H7 (cell line): ENCODE measurements at regions not wholly inside any gene's neighbourhood (a gene's known extent, or its start where the extent isn't known, plus 50 kb on each side); places are given as distances from the start of the nearest gene placed in this dataset.

ENCODE experiments used
- DNase-seq: peaks from one replicate; pipeline ENCODE4 v3.0.0; 2012
- H3K27me3 ChIP-seq: 2 replicates; pipeline ENCODE4 v1.6.0; 2011; ENCODE audit warnings: mild to moderate bottlenecking, low read length; ENCODE audit not compliant: control insufficient read depth, insufficient read depth
- H3K36me3 ChIP-seq: replicated peaks from 2 replicates; pipeline ENCODE4 v1.5.1; 2011; ENCODE audit warnings: low read length; ENCODE audit not compliant: control insufficient read depth, insufficient read depth
- H3K4me3 ChIP-seq: 2 replicates; pipeline ENCODE4 v1.5.1; 2011; ENCODE audit warnings: low read depth, mild to moderate bottlenecking, control low read depth, low read length, moderate library complexity; ENCODE audit not compliant: insufficient read depth

DNA sequence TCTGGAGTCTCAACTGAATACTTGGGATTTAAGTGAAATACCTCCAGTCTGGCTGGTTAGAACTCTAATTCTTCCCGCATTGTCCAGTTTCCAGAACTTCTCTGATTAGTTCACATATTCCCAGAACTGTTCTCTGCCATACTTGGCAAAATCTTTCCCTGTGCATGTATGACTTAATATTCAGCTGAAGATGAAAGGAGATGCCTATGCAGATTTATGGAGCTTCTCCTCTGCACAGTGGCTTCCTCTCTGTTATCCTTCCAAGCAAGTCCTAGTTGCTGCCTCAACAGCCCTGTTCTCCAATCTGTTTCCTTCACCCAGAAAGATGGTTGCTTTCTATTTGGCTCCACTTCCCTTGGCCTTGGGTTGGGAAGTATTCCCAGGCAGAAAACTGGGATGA, 155.4 kb upstream of the GATA6 start:
- DNase-seq: no peak
- Histone ChIP-seq H3K36me3 (no peaks in the 10 kb centered on the region), H3K27me3 (no peaks in the 10 kb centered on the region), H3K4me3 (no peak overlapping the region)

DNA sequence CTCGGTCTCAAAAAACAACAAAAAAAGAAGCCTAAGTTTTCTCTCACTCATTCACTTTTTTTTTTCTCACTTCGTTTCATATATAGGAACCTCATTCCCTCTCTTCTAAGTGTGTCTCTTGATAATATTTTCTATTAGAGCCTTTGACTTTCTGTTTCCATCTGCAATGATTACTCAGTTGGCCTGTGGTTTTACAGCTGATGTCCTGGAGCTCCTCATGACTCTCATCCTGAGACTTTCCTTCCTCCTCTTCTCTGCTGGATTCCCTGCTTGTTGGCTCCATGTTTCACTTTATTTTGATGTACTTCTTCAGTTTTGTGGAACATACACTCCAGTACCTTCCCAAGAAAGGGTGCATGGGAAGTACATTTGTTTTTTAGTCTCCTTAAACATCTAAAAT, 154.2 kb upstream of the GATA6 start:
- Histone ChIP-seq H3K4me3 (no peak overlapping the region), H3K36me3 (no peaks in the 10 kb centered on the region)
- no peak for DNase-seq

DNA sequence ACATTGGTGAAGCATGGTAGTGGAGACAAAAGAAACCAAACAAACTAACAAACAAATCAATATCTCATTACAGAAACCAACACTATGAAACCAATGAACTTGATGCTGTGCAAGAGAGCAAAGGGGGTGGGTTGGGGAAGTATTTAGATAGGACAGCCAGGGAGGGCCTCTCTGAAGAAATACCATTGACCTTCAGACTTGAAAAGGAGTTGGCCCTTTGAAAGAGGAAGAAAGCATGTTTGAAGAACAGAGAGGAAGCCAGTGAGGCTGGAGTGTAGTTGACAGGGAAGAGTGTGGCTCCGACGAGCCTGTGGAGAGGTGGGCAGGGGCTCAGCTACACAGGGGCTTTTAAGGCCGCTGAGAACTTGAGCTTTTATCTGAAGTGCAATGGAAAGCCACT, 151.0 kb upstream of the GATA6 start:
- H3K27me3 ChIP-seq: no peaks in the 10 kb centered on the region
- H3K4me3 ChIP-seq: no peak overlapping the region
- H3K36me3 ChIP-seq: no peaks in the 10 kb centered on the region
- no peak for DNase-seq

More for the DNA sequence above, 154.2 kb upstream of the GATA6 start:
- H3K27me3 ChIP-seq: no peaks in the 10 kb centered on the region

DNA sequence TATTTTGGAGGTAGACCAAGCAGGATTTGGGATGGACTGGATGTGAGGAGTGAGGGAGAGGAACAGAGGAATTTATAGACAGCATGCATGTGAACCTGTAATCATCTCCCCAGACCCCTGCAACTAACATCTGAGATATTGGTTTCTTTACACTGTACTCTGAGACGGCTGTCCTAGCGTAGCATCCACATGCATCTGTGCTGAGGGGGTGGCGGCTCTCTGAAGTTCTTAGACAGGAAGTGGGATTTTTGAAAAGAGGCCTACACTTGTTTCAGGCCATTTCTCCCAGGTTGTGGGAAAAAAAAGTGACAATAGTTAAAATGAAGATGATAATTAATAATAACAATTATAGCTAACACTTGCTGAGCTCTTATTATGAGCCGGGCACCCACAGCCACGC, 150.2 kb upstream of the GATA6 start:
- no peak overlapping the region for H3K4me3 ChIP-seq
- no peak for DNase-seq
- no peaks in the 10 kb centered on the region for H3K27me3 ChIP-seq
- H3K36me3 ChIP-seq: no peaks in the 10 kb centered on the region

DNA sequence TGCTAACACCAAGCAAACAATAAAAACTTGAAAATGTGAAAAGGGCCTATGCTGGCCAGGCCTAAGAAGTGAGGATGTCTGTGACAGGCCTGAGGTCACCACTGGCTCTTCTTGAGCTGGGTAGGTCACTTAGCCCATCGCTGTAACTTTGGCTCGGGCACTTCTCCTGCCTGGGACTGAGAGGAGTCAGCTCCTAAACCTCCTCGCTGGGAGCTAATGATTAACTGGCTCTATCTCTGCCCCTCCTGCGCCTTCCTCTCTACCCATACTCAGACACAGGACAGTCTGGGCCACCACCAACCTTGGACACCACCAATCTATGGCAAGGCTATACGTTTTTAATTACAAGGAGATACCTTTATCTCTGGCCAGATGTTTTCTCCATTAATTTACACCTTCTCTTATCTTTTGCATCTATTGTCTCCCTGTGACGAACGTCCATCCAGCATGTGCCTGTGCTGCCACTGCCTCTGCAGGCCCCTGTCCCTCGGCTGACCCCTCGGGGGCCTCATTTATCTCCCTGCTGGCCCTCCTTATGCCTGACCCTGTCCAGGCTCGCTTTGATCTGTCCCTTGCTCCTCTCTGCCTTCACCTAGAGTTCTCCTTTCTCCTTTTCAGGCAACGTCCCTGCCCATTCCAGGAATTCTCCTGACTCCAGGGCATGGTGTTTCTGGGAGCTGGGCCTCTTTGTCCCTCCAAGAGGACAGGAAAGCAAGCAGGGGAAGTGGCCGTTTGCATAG, 149.1 kb upstream of the GATA6 start:
- Histone ChIP-seq H3K36me3 (no peaks in the 10 kb centered on the region), H3K4me3 (no peak overlapping the region)
- no peak for DNase-seq

DNA sequence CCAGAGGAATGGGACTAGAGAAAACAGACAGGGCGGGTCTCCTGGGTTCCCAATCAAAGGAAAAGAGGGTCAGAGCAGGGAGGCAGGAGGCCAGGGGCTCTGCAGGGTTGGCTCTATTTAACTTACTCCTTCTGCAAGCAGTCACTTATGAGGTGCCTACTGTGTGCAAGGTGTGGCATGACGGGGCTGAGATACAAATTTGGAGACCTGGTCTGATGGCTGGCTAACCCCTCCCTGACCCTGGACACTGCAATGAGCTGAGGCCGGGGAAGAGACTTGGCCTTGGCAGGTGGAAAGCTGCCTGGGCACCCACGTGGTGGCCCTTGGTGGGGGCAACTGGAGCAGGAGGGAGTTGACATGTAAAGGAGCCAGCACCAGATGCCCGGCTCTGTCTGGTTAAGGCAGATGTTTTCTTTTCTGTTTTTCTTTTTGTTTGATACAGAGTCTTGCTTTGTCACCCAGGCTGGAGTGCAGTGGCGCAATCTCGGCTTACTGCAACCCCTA, 148.5 kb upstream of the GATA6 start:
- Histone ChIP-seq H3K36me3 (no peaks in the 10 kb centered on the region), H3K4me3 (no peak overlapping the region), H3K27me3 (no peaks in the 10 kb centered on the region)
- DNase-seq: no peak

More for the DNA sequence above, 149.1 kb upstream of the GATA6 start:
- no peaks in the 10 kb centered on the region for H3K27me3 ChIP-seq

DNA sequence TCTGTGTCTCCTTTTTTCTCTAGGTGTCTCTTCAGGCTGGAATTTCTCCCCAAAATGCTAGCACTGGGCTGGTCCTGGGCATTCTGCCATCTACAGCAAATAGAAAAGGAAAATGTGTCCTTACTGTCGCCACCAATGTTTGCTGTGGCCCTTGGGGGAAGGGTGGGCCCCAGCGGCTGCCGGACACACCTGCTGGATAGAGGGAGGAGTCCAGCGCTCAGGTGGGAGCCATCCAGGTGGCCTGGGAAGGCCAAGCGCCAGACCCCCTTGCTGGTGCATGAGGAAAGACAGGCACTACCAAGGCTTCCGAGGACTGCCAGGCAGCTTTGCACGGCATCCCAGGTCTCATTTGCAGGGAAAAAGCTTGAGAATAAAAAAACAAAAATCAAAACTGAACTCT, 147.7 kb upstream of the GATA6 start:
- H3K4me3 ChIP-seq: no peak overlapping the region
- H3K27me3 ChIP-seq: no peaks in the 10 kb centered on the region
- no peak for DNase-seq
- no peaks in the 10 kb centered on the region for H3K36me3 ChIP-seq

DNA sequence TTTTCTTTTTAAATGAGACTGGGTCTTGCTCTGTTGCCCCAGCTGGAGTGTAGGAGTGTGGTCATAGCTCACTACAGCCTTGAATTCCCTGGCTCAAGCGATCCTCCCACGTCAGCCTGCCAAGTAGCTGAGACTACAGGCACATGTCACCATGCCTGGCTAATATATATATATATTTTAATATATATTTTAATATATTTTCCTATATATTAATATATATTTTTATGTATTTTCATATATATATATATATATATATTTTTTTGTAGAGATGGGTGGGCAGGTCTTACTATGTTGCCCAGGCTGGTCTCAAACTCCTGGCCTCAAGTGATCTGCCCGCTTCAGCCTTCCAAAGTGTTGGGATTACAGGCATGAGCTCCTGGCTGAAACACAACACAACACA, 144.5 kb upstream of the GATA6 start:
- Histone ChIP-seq H3K27me3 (no peaks in the 10 kb centered on the region), H3K36me3 (no peaks in the 10 kb centered on the region), H3K4me3 (no peak overlapping the region)
- DNase-seq: no peak

DNA sequence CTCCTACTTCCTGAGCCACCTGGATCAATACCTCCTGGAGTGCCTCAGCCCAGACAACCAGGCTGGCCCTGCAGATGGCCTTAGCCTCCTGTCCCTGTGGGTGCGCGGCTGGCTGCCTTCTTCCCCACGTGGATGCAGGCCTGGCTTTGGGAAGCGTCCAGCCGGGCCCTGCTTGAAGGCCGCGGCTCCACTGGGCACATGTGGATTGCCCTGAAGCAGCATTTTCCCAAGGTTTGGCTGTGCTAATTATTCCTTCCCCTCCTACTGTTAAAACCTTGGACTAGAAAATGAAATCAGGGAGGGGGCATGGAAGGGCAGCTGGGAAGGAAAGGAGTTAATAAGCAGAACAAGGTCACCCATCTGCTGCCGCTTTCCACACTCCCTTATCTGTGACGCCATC, 143.0 kb upstream of the GATA6 start:
- no peak for DNase-seq
- no peaks in the 10 kb centered on the region for H3K27me3 ChIP-seq
- no peak overlapping the region for H3K4me3 ChIP-seq
- H3K36me3 ChIP-seq: no peaks in the 10 kb centered on the region

DNA sequence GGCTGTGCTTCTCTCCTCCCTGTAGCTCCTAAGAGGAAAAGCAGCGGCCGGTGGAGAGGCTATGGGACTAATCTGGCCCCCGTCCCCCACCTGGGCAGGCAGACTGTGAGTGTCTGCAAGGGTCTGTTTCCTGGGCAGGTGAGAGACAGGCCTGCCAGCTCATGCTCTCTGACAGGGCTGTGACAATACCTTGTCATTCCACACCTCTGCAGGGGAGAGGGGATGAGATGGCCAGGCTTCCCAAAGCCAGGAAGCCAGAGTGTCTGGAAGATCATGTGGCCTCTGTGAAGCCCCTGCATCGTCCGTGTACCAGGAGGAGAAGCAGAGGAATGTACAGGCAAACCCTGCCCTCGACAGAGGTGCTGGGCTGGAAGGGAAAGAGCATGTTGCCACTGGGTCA, 142.5 kb upstream of the GATA6 start:
- DNase-seq: peak; percentile 44
- H3K4me3 ChIP-seq: no peak overlapping the region
- no peaks in the 10 kb centered on the region for H3K27me3 ChIP-seq
- no peaks in the 10 kb centered on the region for H3K36me3 ChIP-seq

DNA sequence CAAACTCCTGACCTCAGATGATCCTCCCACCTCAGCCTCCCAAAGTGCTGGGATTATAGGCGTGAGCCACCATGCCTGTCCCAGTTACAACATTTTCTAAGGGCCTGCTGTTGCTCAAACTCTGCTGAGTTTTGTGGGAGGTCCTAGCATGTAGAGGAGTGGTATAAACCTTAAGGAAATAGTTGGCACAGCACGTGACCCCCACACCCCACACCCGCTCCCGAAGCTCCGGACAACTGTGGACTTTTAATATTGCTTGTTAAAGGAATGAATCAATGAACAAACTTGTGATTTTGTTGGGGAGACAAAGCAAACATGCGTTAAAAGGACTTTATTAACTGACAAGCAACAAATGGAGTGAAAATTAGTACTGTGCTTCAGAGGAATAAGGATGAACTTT, 137.8 kb upstream of the GATA6 start:
- no peaks in the 10 kb centered on the region for H3K27me3 ChIP-seq
- H3K4me3 ChIP-seq: no peak overlapping the region
- no peaks in the 10 kb centered on the region for H3K36me3 ChIP-seq
- no peak for DNase-seq

DNA sequence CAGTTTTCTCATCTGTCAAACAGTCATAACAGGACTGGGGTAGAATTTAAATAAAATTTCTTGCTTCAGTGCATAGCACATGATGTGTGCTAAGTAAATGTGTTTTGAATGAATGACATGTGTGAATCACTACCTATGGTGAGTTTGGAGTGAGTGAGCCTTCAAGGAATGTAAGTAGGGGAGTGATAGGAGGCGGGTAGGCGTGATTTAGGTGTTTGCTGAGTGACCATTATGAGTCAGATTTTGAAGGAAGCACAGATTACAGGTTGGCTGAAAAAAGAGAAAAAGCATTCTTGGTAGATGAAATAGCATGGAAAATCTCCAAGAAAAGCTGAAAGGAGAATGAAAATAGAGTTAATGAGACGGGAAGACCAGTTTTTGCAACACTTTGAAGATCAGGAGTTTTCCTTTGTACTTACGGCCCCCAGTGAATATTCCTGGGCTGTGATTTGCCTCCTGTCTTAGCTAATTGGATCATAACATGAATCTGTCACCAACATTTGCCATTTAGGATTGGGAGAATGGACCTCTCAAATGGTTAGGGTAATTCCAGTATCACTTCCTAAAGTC, 136.9 kb upstream of the GATA6 start:
- H3K36me3 ChIP-seq: no peaks in the 10 kb centered on the region
- no peak overlapping the region for H3K4me3 ChIP-seq
- DNase-seq: no peak
- no peaks in the 10 kb centered on the region for H3K27me3 ChIP-seq

DNA sequence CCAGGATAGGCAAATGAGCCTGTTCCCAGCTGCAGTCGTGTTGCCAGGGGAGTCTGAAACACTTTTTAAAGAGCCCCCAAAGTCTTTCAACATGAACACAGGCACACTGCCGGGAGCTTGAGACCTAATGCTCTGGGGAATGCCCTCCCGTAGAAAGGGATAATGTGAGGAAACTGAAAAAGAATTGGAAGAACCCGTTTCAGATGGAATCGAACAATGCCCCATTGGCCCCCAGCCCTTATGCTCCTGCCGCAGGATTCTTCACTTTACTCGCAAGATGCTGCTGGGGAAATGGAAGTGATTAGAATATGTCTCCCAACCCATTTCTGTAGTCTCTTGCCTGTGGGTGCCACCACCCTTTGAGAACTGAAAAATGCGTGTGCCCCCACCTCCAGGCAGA, 136.3 kb upstream of the GATA6 start:
- no peak for DNase-seq
- H3K36me3 ChIP-seq: no peaks in the 10 kb centered on the region
- no peaks in the 10 kb centered on the region for H3K27me3 ChIP-seq
- H3K4me3 ChIP-seq: no peak overlapping the region

DNA sequence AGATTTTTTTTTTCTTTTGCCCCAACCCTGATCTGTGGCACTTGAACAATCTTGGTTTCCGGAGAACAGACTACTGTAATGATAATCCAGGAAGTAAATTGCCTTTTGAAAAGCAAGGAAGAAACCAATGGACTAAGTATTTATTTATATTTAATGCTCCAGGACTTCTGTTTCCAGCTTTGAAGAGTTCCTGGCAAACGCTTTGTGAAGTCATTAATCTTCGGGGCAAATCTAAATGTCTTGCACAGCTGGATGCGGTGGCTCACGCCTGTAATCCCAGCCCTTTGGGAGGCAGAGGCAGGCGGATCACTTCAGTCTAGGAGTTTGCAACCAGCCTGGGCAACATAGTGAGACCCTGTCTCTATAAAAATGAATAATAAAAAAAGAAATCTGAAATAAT, 135.1 kb upstream of the GATA6 start:
- no peaks in the 10 kb centered on the region for H3K27me3 ChIP-seq
- H3K4me3 ChIP-seq: no peak overlapping the region
- DNase-seq: no peak
- H3K36me3 ChIP-seq: no peaks in the 10 kb centered on the region

DNA sequence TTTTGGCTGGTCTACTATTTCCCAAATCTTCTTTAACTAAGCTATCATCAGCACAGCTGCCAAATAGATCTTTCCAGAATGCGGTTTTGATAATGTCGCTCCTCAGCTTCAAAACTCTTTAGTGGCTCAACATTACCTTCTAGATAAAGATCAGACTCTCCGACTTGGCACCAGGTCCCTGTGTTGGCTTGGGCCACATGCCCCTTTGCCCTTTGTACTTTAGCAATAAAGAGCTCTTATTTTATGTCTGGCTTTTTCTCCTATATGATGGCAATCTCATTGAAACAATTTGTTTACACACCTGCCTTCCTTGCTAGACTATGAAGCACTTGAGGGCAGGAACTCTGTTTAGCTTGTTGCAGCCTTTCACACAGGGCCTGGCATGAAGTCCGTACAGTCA, 128.9 kb upstream of the GATA6 start:
- Histone ChIP-seq H3K4me3 (no peak overlapping the region), H3K36me3 (no peaks in the 10 kb centered on the region), H3K27me3 (no peaks in the 10 kb centered on the region)
- DNase-seq: no peak
